H9 (cell line): ENCODE measurements at regions not wholly inside any gene's neighbourhood (a gene's known extent, or its start where the extent isn't known, plus 50 kb on each side); places are given as distances from the start of the nearest gene placed in this dataset.

ENCODE experiments used
- DNase-seq: peaks from one replicate; pipeline ENCODE4 v3.0.0-alpha.2; 2017
- H2AFZ ChIP-seq: one replicate; pipeline ENCODE4 v1.6.1; 2013; ENCODE audit warnings: mild to moderate bottlenecking, low read length, control low read depth, moderate library complexity
- H2AK5ac ChIP-seq: 2 replicates; pipeline ENCODE4 v1.6.1; 2013; ENCODE audit warnings: low read length, control low read depth, mixed read lengths; ENCODE audit not compliant: insufficient read length
- H2BK120ac ChIP-seq: one replicate; pipeline ENCODE4 v1.6.1; 2013; ENCODE audit warnings: low read depth, mild to moderate bottlenecking, low read length, control low read depth, inconsistent platforms; ENCODE audit not compliant: poor library complexity, severe bottlenecking
- H2BK12ac ChIP-seq: 2 replicates; pipeline ENCODE4 v1.6.1; 2013; ENCODE audit warnings: low read length, control low read depth, mixed read lengths, low read depth; ENCODE audit not compliant: insufficient read length
- H2BK15ac ChIP-seq: 2 replicates; pipeline ENCODE4 v1.6.1; 2013; ENCODE audit warnings: low read depth, low read length, control low read depth
- H2BK20ac ChIP-seq: one replicate; pipeline ENCODE4 v1.6.1; 2013; ENCODE audit warnings: low read depth, mild to moderate bottlenecking, low read length, control low read depth, inconsistent platforms; ENCODE audit not compliant: poor library complexity, severe bottlenecking
- H2BK5ac ChIP-seq: 2 replicates; pipeline ENCODE4 v1.6.1; 2013; ENCODE audit warnings: low read length, control low read depth, mixed read lengths; ENCODE audit not compliant: insufficient read length
- H3K14ac ChIP-seq: 2 replicates; pipeline ENCODE4 v1.6.1; 2013; ENCODE audit warnings: low read length, control low read depth; ENCODE audit not compliant: insufficient read depth
- H3K18ac ChIP-seq: 2 replicates; pipeline ENCODE4 v1.6.1; 2013; ENCODE audit warnings: low read depth, mild to moderate bottlenecking, mixed read lengths, low read length, control low read depth; ENCODE audit not compliant: insufficient read length
- H3K23ac ChIP-seq: 2 replicates; pipeline ENCODE4 v1.6.1; 2013; ENCODE audit warnings: low read length, control low read depth, mixed read lengths, low read depth; ENCODE audit not compliant: insufficient read length
- H3K23me2 ChIP-seq: 2 replicates; pipeline ENCODE4 v1.6.1; 2013; ENCODE audit warnings: low read depth, mild to moderate bottlenecking, mixed read lengths, low read length, control low read depth; ENCODE audit not compliant: insufficient read length, poor library complexity, severe bottlenecking
- H3K27ac ChIP-seq: 2 replicates; pipeline ENCODE4 v1.5.1; 2013; ENCODE audit warnings: low read length, control low read depth, mixed read lengths, low read depth; ENCODE audit not compliant: insufficient read length
- H3K27me3 ChIP-seq: 2 replicates; pipeline ENCODE4 v1.6.1; 2013; ENCODE audit warnings: low read length, control low read depth, inconsistent platforms; ENCODE audit not compliant: insufficient read depth
- H3K4ac ChIP-seq: 2 replicates; pipeline ENCODE4 v1.6.1; 2013; ENCODE audit warnings: low read depth, mild to moderate bottlenecking, control low read depth, inconsistent platforms, low read length, moderate library complexity
- H3K4me1 ChIP-seq: 2 replicates; pipeline ENCODE4 v1.6.1; 2013; ENCODE audit warnings: low read length, control low read depth, inconsistent platforms; ENCODE audit not compliant: insufficient read depth
- H3K4me2 ChIP-seq: 2 replicates; pipeline ENCODE4 v1.6.1; 2013; ENCODE audit warnings: low read length, control low read depth, mixed read lengths; ENCODE audit not compliant: insufficient read length, insufficient read depth
- H3K56ac ChIP-seq: 2 replicates; pipeline ENCODE4 v1.6.1; 2013; ENCODE audit warnings: low read depth, mild to moderate bottlenecking, mixed read lengths, low read length, control low read depth; ENCODE audit not compliant: insufficient read length
- H3K79me1 ChIP-seq: 2 replicates; pipeline ENCODE4 v1.6.1; 2013; ENCODE audit warnings: low read depth, mild to moderate bottlenecking, moderate library complexity, low read length, control low read depth, inconsistent platforms; ENCODE audit not compliant: insufficient read depth, poor library complexity, severe bottlenecking
- H3K79me2 ChIP-seq: 2 replicates; pipeline ENCODE4 v1.6.1; 2013; ENCODE audit warnings: low read length, control low read depth, inconsistent platforms; ENCODE audit not compliant: insufficient read depth
- H3K9ac ChIP-seq: 2 replicates; pipeline ENCODE4 v1.6.1; 2013; ENCODE audit warnings: low read length, control low read depth, mixed read lengths; ENCODE audit not compliant: insufficient read length; ENCODE audit errors: extremely low read depth
- H3K9me3 ChIP-seq: one replicate; pipeline ENCODE4 v1.6.1; 2013; ENCODE audit warnings: low read depth, low read length, inconsistent platforms; ENCODE audit not compliant: control insufficient read depth
- H3T11ph ChIP-seq: one replicate; pipeline ENCODE4 v1.6.1; 2013; ENCODE audit warnings: mild to moderate bottlenecking, low read length, control low read depth, inconsistent platforms
- H4K20me1 ChIP-seq: one replicate; pipeline ENCODE4 v1.6.1; 2013; ENCODE audit not compliant: control insufficient read depth, insufficient read length, insufficient read depth
- H4K5ac ChIP-seq: 2 replicates; pipeline ENCODE4 v1.6.1; 2013; ENCODE audit warnings: low read depth, mild to moderate bottlenecking, mixed read lengths, low read length, control low read depth; ENCODE audit not compliant: insufficient read length
- H4K8ac ChIP-seq: replicated peaks from 2 replicates; pipeline ENCODE4 v1.6.1; 2013; ENCODE audit warnings: low read length, control low read depth, mixed read lengths, low read depth; ENCODE audit not compliant: insufficient read length
- H4K91ac ChIP-seq: 2 replicates; pipeline ENCODE4 v1.6.1; 2013; ENCODE audit warnings: low read depth, mild to moderate bottlenecking, moderate library complexity, mixed read lengths, low read length, control low read depth; ENCODE audit not compliant: insufficient read length
- H3K27ac Mint-ChIP-seq, 3 experiments: 2 replicates in 2 of 3; 3 replicates in 1 of 3; pipeline ENCODE4 v1.8.0; 2020 to 2021; ENCODE audit warnings: mixed read lengths in 3 of 3, mild to moderate bottlenecking in 1 of 3, moderate library complexity in 1 of 3
- H3K27me3 Mint-ChIP-seq: 2 replicates; pipeline ENCODE4 v1.8.0; 2021; ENCODE audit warnings: low read depth, mild to moderate bottlenecking, moderate library complexity, mixed read lengths
- H3K36me3 Mint-ChIP-seq, 3 experiments: 2 replicates in 2 of 3; 3 replicates in 1 of 3; pipeline ENCODE4 v1.8.0; 2020 to 2021; ENCODE audit warnings: low read depth in 3 of 3, mixed read lengths in 3 of 3; ENCODE audit not compliant: insufficient read depth in 1 of 3
- H3K4me1 Mint-ChIP-seq, 2 experiments: 2 replicates each; pipeline ENCODE4 v1.8.0; 2020; ENCODE audit warnings: mixed read lengths in 2 of 2
- H3K4me3 Mint-ChIP-seq, 2 experiments: 2 replicates in 1 of 2; 3 replicates in 1 of 2; pipeline ENCODE4 v1.8.0; 2020 to 2021; ENCODE audit warnings: mild to moderate bottlenecking in 2 of 2, mixed read lengths in 2 of 2, moderate library complexity in 1 of 2
- H3K9me3 Mint-ChIP-seq, 2 experiments: 2 replicates in 1 of 2; 3 replicates in 1 of 2; pipeline ENCODE4 v1.8.0; 2020; ENCODE audit warnings: mild to moderate bottlenecking in 2 of 2, mixed read lengths in 2 of 2, moderate library complexity in 1 of 2
- WGBS: extraction: QIAGEN DNeasy Blood & Tissue Kit; methylation state at CpG from one replicate; pipeline ENCODE4 v1.1.7; 2013; ENCODE audit warnings: missing lambda C conversion rate, low lambda C conversion rate, mixed read lengths; ENCODE audit not compliant: insufficient read length; ENCODE audit errors: extremely low coverage; 5-methylcytosine and 5-hydroxymethylcytosine counted together
- TF ChIP-seq, protein P1 (sequence below): fragments of 200-600 bp; sonication (generic); conservative IDR thresholded peaks from 3 replicates; pipeline ENCODE4 v1.8.0; 2021; ENCODE audit warnings: antibody characterized with exemption, mild to moderate bottlenecking

- no peak overlapping the region for H2AFZ ChIP-seq
- no peaks in the 10 kb centered on the region for H4K20me1 ChIP-seq
- no peak overlapping the region for H3K23ac ChIP-seq
- no peak overlapping the region for H2BK20ac ChIP-seq
- no peak overlapping the region for H2BK12ac ChIP-seq
- TF ChIP-seq, protein P1, sequence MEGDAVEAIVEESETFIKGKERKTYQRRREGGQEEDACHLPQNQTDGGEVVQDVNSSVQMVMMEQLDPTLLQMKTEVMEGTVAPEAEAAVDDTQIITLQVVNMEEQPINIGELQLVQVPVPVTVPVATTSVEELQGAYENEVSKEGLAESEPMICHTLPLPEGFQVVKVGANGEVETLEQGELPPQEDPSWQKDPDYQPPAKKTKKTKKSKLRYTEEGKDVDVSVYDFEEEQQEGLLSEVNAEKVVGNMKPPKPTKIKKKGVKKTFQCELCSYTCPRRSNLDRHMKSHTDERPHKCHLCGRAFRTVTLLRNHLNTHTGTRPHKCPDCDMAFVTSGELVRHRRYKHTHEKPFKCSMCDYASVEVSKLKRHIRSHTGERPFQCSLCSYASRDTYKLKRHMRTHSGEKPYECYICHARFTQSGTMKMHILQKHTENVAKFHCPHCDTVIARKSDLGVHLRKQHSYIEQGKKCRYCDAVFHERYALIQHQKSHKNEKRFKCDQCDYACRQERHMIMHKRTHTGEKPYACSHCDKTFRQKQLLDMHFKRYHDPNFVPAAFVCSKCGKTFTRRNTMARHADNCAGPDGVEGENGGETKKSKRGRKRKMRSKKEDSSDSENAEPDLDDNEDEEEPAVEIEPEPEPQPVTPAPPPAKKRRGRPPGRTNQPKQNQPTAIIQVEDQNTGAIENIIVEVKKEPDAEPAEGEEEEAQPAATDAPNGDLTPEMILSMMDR, result no peak
- H4K5ac ChIP-seq, result no peak overlapping the region
- DNase-seq, result no peak
- no peak overlapping the region for H3K56ac ChIP-seq
- no peak overlapping the region for H3K4me2 ChIP-seq
- Mint-ChIP-seq H3K4me1 (peaks cover 14 to 21% of the 10 kb centered on the region in 2 experiments), H3K9me3 (no peaks in the 10 kb centered on the region), H3K27me3 (no peaks in the 10 kb centered on the region), H3K27ac (no peak overlapping the region), H3K4me3 (no peak overlapping the region), H3K36me3 (no peaks in the 10 kb centered on the region)
- no CpG with 5 or more reads among the region's 1 CpG for WGBS
- no peak overlapping the region for H2BK15ac ChIP-seq
- H3K4ac ChIP-seq, result no peak overlapping the region
- H3K18ac ChIP-seq, result no peak overlapping the region
- no peaks in the 10 kb centered on the region for H3K9me3 ChIP-seq
- H2BK5ac ChIP-seq, result no peak overlapping the region
- H2AK5ac ChIP-seq, result no peak overlapping the region
- no peak overlapping the region for H3T11ph ChIP-seq
- H3K14ac ChIP-seq, result no peak overlapping the region
- no peaks in the 10 kb centered on the region for H3K79me1 ChIP-seq
- no peaks in the 10 kb centered on the region for H3K79me2 ChIP-seq
- H3K4me1 ChIP-seq, result peaks cover 2% of the 10 kb centered on the region; the same call in 1 of the 2 replicates
- H4K91ac ChIP-seq, result no peak overlapping the region
- H3K23me2 ChIP-seq, result no peaks in the 10 kb centered on the region
- no peak overlapping the region for H2BK120ac ChIP-seq
- H3K27me3 ChIP-seq, result no peaks in the 10 kb centered on the region
- no peak overlapping the region for H4K8ac ChIP-seq
- H3K9ac ChIP-seq, result no peak overlapping the region
- no peak overlapping the region for H3K27ac ChIP-seq
Measured at GRCh38 chr11:22512457-22512856, 113.2 kb downstream of the FANCF start.
